Liver (tissue), 7 donors: ENCODE measurements at regions not wholly inside any gene's neighbourhood (a gene's known extent, or its start where the extent isn't known, plus 50 kb on each side); places are given as distances from the start of the nearest gene placed in this dataset.

Experiments used
- DNase-seq: peaks from one replicate; pipeline ENCODE4 v3.0.0-alpha.2; 2017; ENCODE audit warnings: low spot score
- H3K27ac ChIP-seq, 2 donors: one replicate each; pipeline ENCODE4 v1.7.0; 2013; ENCODE audit warnings: inconsistent platforms in 2 of 2, low read length in 2 of 2, control low read depth in 1 of 2, low read depth in 1 of 2, mild to moderate bottlenecking in 1 of 2
- H3K27me3 ChIP-seq, 4 donors: one replicate each; pipeline versions ENCODE4 v1.6.1 to v1.7.0; 2013; ENCODE audit warnings: low read length in 3 of 4, inconsistent platforms in 1 of 4, mild to moderate bottlenecking in 1 of 4, moderate library complexity in 1 of 4; ENCODE audit not compliant: control insufficient read depth in 4 of 4, insufficient read depth in 4 of 4
- H3K36me3 ChIP-seq, 4 donors: one replicate each; pipeline versions ENCODE4 v1.6.1 to v1.7.0; 2013; ENCODE audit warnings: low read length in 3 of 4, mild to moderate bottlenecking in 3 of 4, low read depth in 1 of 4, moderate library complexity in 1 of 4; ENCODE audit not compliant: control insufficient read depth in 4 of 4, insufficient read depth in 3 of 4
- H3K4me1 ChIP-seq, 4 donors: one replicate each; pipeline versions ENCODE4 v1.6.1 to v1.7.0; 2013; ENCODE audit warnings: low read length in 3 of 4, mild to moderate bottlenecking in 3 of 4, moderate library complexity in 1 of 4; ENCODE audit not compliant: control insufficient read depth in 4 of 4, insufficient read depth in 4 of 4
- H3K4me3 ChIP-seq, 3 donors: one replicate each; pipeline versions ENCODE4 v1.6.1 to v1.7.0; 2013; ENCODE audit warnings: low read length in 3 of 3, control low read depth in 1 of 3, low read depth in 1 of 3, mild to moderate bottlenecking in 1 of 3
- H3K9ac ChIP-seq, 2 donors: one replicate each; pipeline ENCODE4 v1.7.0; 2013; ENCODE audit warnings: low read length in 2 of 2, mild to moderate bottlenecking in 2 of 2, moderate library complexity in 2 of 2, control low read depth in 1 of 2, low read depth in 1 of 2
- H3K9me3 ChIP-seq, 4 donors: one replicate each; pipeline versions ENCODE4 v1.6.1 to v1.7.0; 2013; ENCODE audit warnings: low read length in 3 of 4; ENCODE audit not compliant: control insufficient read depth in 4 of 4
- EGR1 ChIP-seq, 2 donors: IDR thresholded peaks; 2 replicates each; pipeline ENCODE4 v1.6.1; 2016 to 2018; ENCODE audit warnings: antibody characterized with exemption in 2 of 2, low read depth in 2 of 2
- FOXA1 ChIP-seq: IDR thresholded peaks from 2 replicates; pipeline ENCODE4 v1.6.1; 2016; ENCODE audit warnings: antibody characterized with exemption
- FOXA2 ChIP-seq: IDR thresholded peaks from 2 replicates; pipeline ENCODE4 v1.6.1; 2016; ENCODE audit warnings: antibody characterized with exemption
- GABPA ChIP-seq, 2 donors: IDR thresholded peaks in 1 of 2; conservative IDR thresholded peaks in 1 of 2; 2 replicates each; pipeline ENCODE4 v1.6.1; 2016; ENCODE audit warnings: antibody characterized with exemption in 2 of 2, mild to moderate bottlenecking in 1 of 2, moderate library complexity in 1 of 2
- HNF4A ChIP-seq, 2 donors: conservative IDR thresholded peaks; 2 replicates each; pipeline ENCODE4 v1.6.1; 2016; ENCODE audit warnings: antibody characterized with exemption in 2 of 2, mild to moderate bottlenecking in 2 of 2
- HNF4G ChIP-seq: IDR thresholded peaks from 2 replicates; pipeline ENCODE4 v1.6.1; 2016; ENCODE audit warnings: antibody characterized with exemption
- JUND ChIP-seq, 2 donors: IDR thresholded peaks; 2 replicates each; pipeline ENCODE4 v1.6.1; 2016; ENCODE audit warnings: antibody characterized with exemption in 2 of 2
- MAX ChIP-seq: IDR thresholded peaks from 2 replicates; pipeline ENCODE4 v1.6.1; 2016; ENCODE audit warnings: antibody characterized with exemption
- NR2F2 ChIP-seq: IDR thresholded peaks from 2 replicates; pipeline ENCODE4 v1.6.1; 2016; ENCODE audit warnings: antibody characterized with exemption
- RAD21 ChIP-seq, 2 donors: IDR thresholded peaks; 2 replicates each; pipeline ENCODE4 v1.6.1; 2016; ENCODE audit warnings: antibody characterized with exemption in 2 of 2, mild to moderate bottlenecking in 2 of 2
- RXRA ChIP-seq, 2 donors: IDR thresholded peaks; 2 replicates each; pipeline ENCODE4 v1.6.1; 2017 to 2018; ENCODE audit warnings: antibody characterized with exemption in 2 of 2, mild to moderate bottlenecking in 1 of 2
- SP1 ChIP-seq: IDR thresholded peaks from 2 replicates; pipeline ENCODE4 v1.6.1; 2018; ENCODE audit warnings: antibody characterized with exemption, mild to moderate bottlenecking
- TAF1 ChIP-seq: conservative IDR thresholded peaks from 2 replicates; pipeline ENCODE4 v1.6.1; 2016; ENCODE audit warnings: antibody characterized with exemption, mild to moderate bottlenecking
- YY1 ChIP-seq: IDR thresholded peaks from 2 replicates; pipeline ENCODE4 v1.6.1; 2016; ENCODE audit warnings: antibody characterized with exemption, mild to moderate bottlenecking
- WGBS: extraction: QIAGEN DNeasy Blood & Tissue Kit; methylation state at CpG from one replicate; pipeline ENCODE4 v1.1.7; 2013; 5-methylcytosine and 5-hydroxymethylcytosine counted together
- TF ChIP-seq, protein P1 (sequence below): IDR thresholded peaks from 2 replicates; pipeline ENCODE4 v1.6.1; 2016; ENCODE audit warnings: antibody characterized with exemption
- TF ChIP-seq, protein P2 (sequence below): IDR thresholded peaks from 2 replicates; pipeline ENCODE4 v1.6.1; 2016; ENCODE audit warnings: antibody characterized with exemption
- TF ChIP-seq, protein P3 (sequence below): IDR thresholded peaks from 2 replicates; pipeline ENCODE4 v1.6.1; 2016; ENCODE audit warnings: antibody characterized with exemption, mild to moderate bottlenecking
- donor health status: healthy.
- donor health status: healthy.
- donor health status: healthy.
- donor health status: healthy.

DNA sequence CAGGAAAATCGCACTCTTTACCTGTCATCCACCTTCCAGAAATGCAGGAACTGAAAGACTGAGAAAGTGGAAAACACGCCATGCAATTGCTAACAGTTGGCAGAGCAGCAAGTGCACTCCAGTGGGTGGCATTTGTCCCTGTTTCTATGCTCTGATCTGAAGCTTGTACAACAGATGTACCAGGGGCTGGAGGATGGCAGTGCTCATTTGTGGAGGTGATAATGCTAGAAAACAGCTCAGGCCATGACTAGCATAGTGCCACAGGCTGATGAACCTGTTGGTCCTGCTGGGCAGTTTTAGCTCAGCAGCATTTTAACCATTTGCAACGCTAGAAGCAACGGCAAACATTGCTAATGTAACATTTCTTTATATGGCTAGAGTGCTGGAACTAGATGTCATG is 199.9 kb upstream of the NRP1 start (continued):
- TF ChIP-seq, protein P1, sequence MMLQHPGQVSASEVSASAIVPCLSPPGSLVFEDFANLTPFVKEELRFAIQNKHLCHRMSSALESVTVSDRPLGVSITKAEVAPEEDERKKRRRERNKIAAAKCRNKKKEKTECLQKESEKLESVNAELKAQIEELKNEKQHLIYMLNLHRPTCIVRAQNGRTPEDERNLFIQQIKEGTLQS, result no peak
- TF ChIP-seq MAX (no peak), NR2F2 (no peak)

GRCh38 chr10:33533612-33534011 is 199.1 kb upstream of the NRP1 start:
- Histone ChIP-seq H3K27me3 (no peaks in the 10 kb centered on the region), H3K9ac (no peak overlapping the region), H3K36me3 (no peaks in the 10 kb centered on the region), H3K4me3 (no peak overlapping the region), H3K4me1 (no peaks in the 10 kb centered on the region), H3K27ac (no peak overlapping the region), H3K9me3 (peaks cover 0 to 4% (median 0%) of the 10 kb centered on the region in 4 donors)
- DNase-seq, result no peak
- 80% methylated on average over 5 of the region's 5 CpGs for WGBS
- TF ChIP-seq, protein P1, result no peak
- TF ChIP-seq FOXA1, result no peak
- no peak for TF ChIP-seq JUND (IDR thresholded peaks at IDR 0.05)
- TF ChIP-seq HNF4G, result no peak
- TF ChIP-seq GABPA (IDR thresholded peaks at IDR 0.05 in 1 of 2, conservative IDR thresholded peaks at IDR 0.05 in 1 of 2), result no peak
- TF ChIP-seq, protein P2, sequence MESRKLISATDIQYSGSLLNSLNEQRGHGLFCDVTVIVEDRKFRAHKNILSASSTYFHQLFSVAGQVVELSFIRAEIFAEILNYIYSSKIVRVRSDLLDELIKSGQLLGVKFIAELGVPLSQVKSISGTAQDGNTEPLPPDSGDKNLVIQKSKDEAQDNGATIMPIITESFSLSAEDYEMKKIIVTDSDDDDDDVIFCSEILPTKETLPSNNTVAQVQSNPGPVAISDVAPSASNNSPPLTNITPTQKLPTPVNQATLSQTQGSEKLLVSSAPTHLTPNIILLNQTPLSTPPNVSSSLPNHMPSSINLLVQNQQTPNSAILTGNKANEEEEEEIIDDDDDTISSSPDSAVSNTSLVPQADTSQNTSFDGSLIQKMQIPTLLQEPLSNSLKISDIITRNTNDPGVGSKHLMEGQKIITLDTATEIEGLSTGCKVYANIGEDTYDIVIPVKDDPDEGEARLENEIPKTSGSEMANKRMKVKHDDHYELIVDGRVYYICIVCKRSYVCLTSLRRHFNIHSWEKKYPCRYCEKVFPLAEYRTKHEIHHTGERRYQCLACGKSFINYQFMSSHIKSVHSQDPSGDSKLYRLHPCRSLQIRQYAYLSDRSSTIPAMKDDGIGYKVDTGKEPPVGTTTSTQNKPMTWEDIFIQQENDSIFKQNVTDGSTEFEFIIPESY, result no peak
- TF ChIP-seq RAD21 (IDR thresholded peaks at IDR 0.05), result no peak
- no peak for TF ChIP-seq HNF4A (conservative IDR thresholded peaks at IDR 0.05)
- no peak for TF ChIP-seq SP1
- TF ChIP-seq EGR1 (IDR thresholded peaks at IDR 0.05; ENCODE audit: low read depth in 2 of 2), result no peak
- TF ChIP-seq TAF1, result no peak
- TF ChIP-seq YY1, result no peak
- TF ChIP-seq RXRA (IDR thresholded peaks at IDR 0.05), result no peak
- no peak for TF ChIP-seq NR2F2
- TF ChIP-seq, protein P3, sequence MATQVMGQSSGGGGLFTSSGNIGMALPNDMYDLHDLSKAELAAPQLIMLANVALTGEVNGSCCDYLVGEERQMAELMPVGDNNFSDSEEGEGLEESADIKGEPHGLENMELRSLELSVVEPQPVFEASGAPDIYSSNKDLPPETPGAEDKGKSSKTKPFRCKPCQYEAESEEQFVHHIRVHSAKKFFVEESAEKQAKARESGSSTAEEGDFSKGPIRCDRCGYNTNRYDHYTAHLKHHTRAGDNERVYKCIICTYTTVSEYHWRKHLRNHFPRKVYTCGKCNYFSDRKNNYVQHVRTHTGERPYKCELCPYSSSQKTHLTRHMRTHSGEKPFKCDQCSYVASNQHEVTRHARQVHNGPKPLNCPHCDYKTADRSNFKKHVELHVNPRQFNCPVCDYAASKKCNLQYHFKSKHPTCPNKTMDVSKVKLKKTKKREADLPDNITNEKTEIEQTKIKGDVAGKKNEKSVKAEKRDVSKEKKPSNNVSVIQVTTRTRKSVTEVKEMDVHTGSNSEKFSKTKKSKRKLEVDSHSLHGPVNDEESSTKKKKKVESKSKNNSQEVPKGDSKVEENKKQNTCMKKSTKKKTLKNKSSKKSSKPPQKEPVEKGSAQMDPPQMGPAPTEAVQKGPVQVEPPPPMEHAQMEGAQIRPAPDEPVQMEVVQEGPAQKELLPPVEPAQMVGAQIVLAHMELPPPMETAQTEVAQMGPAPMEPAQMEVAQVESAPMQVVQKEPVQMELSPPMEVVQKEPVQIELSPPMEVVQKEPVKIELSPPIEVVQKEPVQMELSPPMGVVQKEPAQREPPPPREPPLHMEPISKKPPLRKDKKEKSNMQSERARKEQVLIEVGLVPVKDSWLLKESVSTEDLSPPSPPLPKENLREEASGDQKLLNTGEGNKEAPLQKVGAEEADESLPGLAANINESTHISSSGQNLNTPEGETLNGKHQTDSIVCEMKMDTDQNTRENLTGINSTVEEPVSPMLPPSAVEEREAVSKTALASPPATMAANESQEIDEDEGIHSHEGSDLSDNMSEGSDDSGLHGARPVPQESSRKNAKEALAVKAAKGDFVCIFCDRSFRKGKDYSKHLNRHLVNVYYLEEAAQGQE, result no peak
- TF ChIP-seq MAX, result no peak
- TF ChIP-seq FOXA2, result no peak
